VCaP (cell line): ENCODE measurements at regions not wholly inside any gene's neighbourhood (a gene's known extent, or its start where the extent isn't known, plus 50 kb on each side); places are given as distances from the start of the nearest gene placed in this dataset.
"Not testable (repeated sequence)": the region's sequence is repeated elsewhere in the genome, so short reads cannot be mapped to it uniquely, and the experiment has no call there.

ENCODE experiments used
- H3K27ac ChIP-seq: fragments of 450-650 bp; 2 replicates; pipeline ENCODE4 v1.5.1; 2017
- TF ChIP-seq, protein P1 (sequence below): fragments of 450-650 bp; conservative IDR thresholded peaks from 2 replicates; pipeline ENCODE4 v1.5.1; 2017; ENCODE audit warnings: mild to moderate bottlenecking, moderate library complexity

DNA sequence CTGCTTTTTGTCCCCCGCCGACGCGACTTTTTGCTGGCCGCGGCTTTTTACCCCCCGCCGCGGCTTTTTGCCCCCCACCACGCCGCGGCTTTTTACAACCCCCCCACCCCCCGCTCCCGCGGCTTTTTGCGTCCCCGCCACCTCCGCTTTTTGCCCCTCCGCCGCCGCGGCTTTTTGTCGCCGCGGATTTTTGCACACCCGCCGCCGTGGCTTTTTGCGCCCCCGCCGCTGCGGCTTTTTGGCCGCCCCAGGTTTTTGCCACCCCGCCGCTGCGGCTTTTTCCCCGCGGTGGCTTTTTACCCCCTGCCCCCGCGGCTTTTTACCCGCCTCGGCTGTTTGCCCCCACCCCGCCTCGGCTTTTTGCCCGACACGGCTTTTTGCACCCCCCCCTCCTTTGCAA is 205.5 kb downstream of the CCT8L2 start:
- TF ChIP-seq, protein P1, sequence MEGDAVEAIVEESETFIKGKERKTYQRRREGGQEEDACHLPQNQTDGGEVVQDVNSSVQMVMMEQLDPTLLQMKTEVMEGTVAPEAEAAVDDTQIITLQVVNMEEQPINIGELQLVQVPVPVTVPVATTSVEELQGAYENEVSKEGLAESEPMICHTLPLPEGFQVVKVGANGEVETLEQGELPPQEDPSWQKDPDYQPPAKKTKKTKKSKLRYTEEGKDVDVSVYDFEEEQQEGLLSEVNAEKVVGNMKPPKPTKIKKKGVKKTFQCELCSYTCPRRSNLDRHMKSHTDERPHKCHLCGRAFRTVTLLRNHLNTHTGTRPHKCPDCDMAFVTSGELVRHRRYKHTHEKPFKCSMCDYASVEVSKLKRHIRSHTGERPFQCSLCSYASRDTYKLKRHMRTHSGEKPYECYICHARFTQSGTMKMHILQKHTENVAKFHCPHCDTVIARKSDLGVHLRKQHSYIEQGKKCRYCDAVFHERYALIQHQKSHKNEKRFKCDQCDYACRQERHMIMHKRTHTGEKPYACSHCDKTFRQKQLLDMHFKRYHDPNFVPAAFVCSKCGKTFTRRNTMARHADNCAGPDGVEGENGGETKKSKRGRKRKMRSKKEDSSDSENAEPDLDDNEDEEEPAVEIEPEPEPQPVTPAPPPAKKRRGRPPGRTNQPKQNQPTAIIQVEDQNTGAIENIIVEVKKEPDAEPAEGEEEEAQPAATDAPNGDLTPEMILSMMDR = no peak
- no peak overlapping the region for H3K27ac ChIP-seq

DNA sequence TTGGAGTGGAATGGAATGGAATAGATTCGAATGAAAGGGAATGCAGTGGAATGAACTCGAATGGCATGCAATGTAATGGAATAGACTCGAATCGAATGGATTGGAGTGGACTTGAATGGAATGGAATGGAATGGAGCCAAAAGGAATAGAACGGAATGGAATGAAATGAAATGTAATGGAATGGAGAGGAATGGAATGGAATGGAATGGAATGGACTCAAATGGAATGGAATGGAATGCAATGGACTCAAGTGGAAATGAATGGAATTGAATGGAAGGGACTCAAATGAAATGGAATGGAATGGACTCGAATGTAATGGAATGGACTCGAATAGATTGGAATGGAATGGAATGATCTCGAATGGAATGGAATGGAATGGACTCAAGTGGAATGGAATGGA is 231.3 kb downstream of the CCT8L2 start:
- H3K27ac ChIP-seq = not testable (repeated sequence)

DNA sequence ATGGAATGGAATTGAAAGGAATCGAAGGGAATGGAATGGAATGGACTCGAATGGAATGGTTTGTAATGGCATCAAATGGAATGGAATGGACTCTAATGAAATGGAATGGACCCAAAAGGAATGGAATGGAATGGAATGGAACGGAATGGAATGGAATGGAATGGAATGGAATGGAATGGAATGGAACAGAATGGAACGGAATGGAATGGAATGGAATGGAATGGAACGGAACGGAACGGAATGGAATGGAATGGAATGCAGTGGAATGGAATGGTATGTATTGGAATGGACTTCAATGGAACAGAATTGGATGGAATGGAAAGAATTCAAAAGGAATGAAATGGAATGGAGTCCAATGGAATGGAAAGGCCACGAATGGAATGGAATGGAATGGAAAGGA is 240.0 kb downstream of the CCT8L2 start:
- not testable (repeated sequence) for H3K27ac ChIP-seq

DNA sequence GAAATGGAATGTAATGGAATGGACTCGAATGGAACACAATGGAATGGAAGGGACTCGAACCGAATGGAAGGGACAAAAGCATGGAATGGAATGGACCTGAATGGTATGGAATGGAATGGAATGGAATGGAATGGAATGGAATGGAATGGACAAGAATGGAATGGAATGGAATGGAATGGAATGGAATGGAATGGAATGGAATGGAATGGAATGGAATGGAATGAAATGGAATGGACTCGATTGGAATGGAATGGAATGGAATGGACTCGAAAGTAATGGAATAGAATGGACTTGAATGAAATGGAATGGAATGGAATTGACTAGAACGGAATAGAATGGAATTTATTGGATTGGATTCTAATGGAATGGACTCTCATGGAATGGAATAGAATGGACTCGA is 245.5 kb downstream of the CCT8L2 start:
- H3K27ac ChIP-seq = not testable (repeated sequence)

DNA sequence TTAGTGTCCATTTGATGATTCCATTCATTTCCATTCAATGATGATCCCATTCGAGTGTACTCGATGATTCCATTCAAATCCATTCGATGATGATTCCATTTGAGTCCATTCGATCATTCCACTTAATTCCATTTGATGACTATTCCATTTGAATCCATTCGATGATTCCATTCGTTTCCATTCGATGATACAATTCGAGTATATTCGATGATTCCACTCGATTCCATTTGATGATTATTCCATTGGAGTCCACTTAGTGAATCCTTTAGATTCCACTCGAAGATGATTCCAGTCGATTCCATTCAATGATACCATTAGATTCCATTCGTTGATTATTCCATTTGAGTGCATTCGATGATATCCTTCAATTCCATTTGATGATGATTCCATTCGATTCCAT is 277.0 kb downstream of the CCT8L2 start:
- H3K27ac ChIP-seq = not testable (repeated sequence)
